Trophoblast cell (in vitro differentiated cells and primary cell): ENCODE measurements at regions not wholly inside any gene's neighbourhood (a gene's known extent, or its start where the extent isn't known, plus 50 kb on each side); places are given as distances from the start of the nearest gene placed in this dataset.

Experiments used
- DNase-seq, 2 donors: peaks; one replicate each; pipeline ENCODE4 v3.0.0-alpha.2; 2016
- H2AFZ ChIP-seq: 2 replicates; pipeline ENCODE4 v1.6.1; 2013; ENCODE audit warnings: low read length, moderate library complexity, mild to moderate bottlenecking; ENCODE audit not compliant: insufficient read depth, poor library complexity
- H2AK5ac ChIP-seq: 2 replicates; pipeline ENCODE4 v1.6.1; 2013; ENCODE audit warnings: mild to moderate bottlenecking, low read length
- H2BK120ac ChIP-seq: 2 replicates; pipeline ENCODE4 v1.6.1; 2013; ENCODE audit warnings: low read length, mild to moderate bottlenecking, moderate library complexity; ENCODE audit not compliant: insufficient read depth, poor library complexity
- H2BK12ac ChIP-seq: 2 replicates; pipeline ENCODE4 v1.6.1; 2013; ENCODE audit warnings: mild to moderate bottlenecking, low read length, moderate library complexity
- H2BK5ac ChIP-seq: 2 replicates; pipeline ENCODE4 v1.6.1; 2013; ENCODE audit warnings: low read length, low read depth, moderate library complexity, mild to moderate bottlenecking; ENCODE audit not compliant: poor library complexity
- H3K14ac ChIP-seq: 2 replicates; pipeline ENCODE4 v1.6.1; 2013; ENCODE audit warnings: mild to moderate bottlenecking, low read length
- H3K18ac ChIP-seq: 2 replicates; pipeline ENCODE4 v1.6.1; 2013; ENCODE audit warnings: mild to moderate bottlenecking, low read length
- H3K23ac ChIP-seq: 2 replicates; pipeline ENCODE4 v1.6.1; 2013; ENCODE audit warnings: low read length
- H3K27ac ChIP-seq: 2 replicates; pipeline ENCODE4 v1.5.1; 2013; ENCODE audit warnings: low read depth, mild to moderate bottlenecking, inconsistent platforms, low read length, moderate library complexity
- H3K27me3 ChIP-seq: 2 replicates; pipeline ENCODE4 v1.6.1; 2013; ENCODE audit warnings: inconsistent platforms, mild to moderate bottlenecking, low read length, moderate library complexity; ENCODE audit not compliant: insufficient read depth
- H3K36me3 ChIP-seq, 2 experiments: 1 replicate in 1 of 2; 2 replicates in 1 of 2; pipeline ENCODE4 v1.6.1; 2013; ENCODE audit warnings: low read length in 2 of 2, mild to moderate bottlenecking in 2 of 2, moderate library complexity in 1 of 2; ENCODE audit not compliant: insufficient read depth in 2 of 2, control insufficient read depth in 1 of 2
- H3K4ac ChIP-seq: 2 replicates; pipeline ENCODE4 v1.6.1; 2013; ENCODE audit warnings: low read depth, mild to moderate bottlenecking, low read length, moderate library complexity
- H3K4me1 ChIP-seq, 2 experiments: 1 replicate in 1 of 2; 2 replicates in 1 of 2; pipeline ENCODE4 v1.6.1; 2013; ENCODE audit warnings: low read length in 2 of 2, mild to moderate bottlenecking in 2 of 2, moderate library complexity in 1 of 2; ENCODE audit not compliant: insufficient read depth in 2 of 2, control insufficient read depth in 1 of 2
- H3K4me2 ChIP-seq: 2 replicates; pipeline ENCODE4 v1.6.1; 2013; ENCODE audit warnings: inconsistent platforms, mild to moderate bottlenecking, low read length, moderate library complexity
- H3K4me3 ChIP-seq: 2 replicates; pipeline ENCODE4 v1.5.1; 2013; ENCODE audit warnings: mild to moderate bottlenecking, low read depth, low read length, inconsistent platforms
- H3K79me1 ChIP-seq: one replicate; pipeline ENCODE4 v1.6.1; 2013; ENCODE audit warnings: low read length
- H3K79me2 ChIP-seq: 2 replicates; pipeline ENCODE4 v1.6.1; 2013; ENCODE audit warnings: low read length, mild to moderate bottlenecking; ENCODE audit not compliant: control insufficient read depth, insufficient read depth, poor library complexity
- H3K9ac ChIP-seq: 2 replicates; pipeline ENCODE4 v1.6.1; 2013; ENCODE audit warnings: mild to moderate bottlenecking, low read length
- H3K9me3 ChIP-seq: 2 replicates; pipeline ENCODE4 v1.6.1; 2013; ENCODE audit warnings: low read depth, mild to moderate bottlenecking, control low read depth, inconsistent platforms, low read length; ENCODE audit not compliant: insufficient read depth
- H4K12ac ChIP-seq: 2 replicates; pipeline ENCODE4 v1.6.1; 2013; ENCODE audit warnings: low read depth, mild to moderate bottlenecking, low read length, moderate library complexity
- H4K8ac ChIP-seq: 2 replicates; pipeline ENCODE4 v1.6.1; 2013; ENCODE audit warnings: low read depth, mild to moderate bottlenecking, low read length, moderate library complexity
- H4K91ac ChIP-seq: one replicate; pipeline ENCODE4 v1.6.1; 2013; ENCODE audit warnings: low read depth, mild to moderate bottlenecking, low read length, moderate library complexity
- WGBS: extraction: QIAGEN DNeasy Blood & Tissue Kit; methylation state at CpG from one replicate; pipeline ENCODE4 v1.1.7; 2013; ENCODE audit warnings: missing lambda C conversion rate; ENCODE audit not compliant: insufficient read length, insufficient coverage; ENCODE audit errors: extremely low coverage; 5-methylcytosine and 5-hydroxymethylcytosine counted together

DNA sequence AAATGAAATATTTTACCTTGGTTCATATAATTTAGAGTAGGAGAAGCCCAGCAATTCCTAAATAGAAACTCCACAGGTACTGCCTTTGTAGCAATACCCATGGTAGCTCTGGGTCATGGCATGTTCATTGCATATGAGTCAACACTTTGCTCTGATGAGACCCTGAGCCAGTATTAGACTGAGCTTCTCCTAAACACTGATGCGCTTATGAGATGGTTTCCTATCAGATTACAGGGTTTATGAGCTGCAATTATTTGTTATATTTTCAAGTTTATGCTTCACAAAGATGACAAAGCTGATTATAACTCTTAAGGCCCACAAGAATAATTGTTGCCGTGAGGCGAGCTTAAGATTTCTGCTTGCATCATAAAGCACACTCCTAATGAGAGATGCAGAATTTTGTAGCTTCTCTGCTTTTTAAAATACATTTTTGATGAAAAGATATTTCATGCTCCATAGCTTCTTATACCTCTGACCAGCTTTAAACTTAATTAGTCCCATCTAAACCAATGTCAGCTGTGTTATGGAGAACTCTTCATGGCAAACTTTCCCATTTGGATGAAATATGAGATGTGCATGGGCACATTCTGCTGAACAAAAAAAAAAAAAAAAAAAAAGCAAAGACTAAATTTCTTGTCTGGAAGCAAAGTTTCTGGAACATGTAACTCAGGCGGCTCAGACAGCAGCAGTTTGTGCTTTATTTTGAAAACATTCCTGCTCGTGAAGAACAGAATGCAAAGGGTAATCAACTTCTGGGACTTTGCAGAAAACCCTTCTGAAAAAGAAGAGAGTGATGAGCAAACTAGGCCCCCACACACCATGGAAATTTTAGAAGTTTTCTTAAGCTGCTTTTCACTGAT is 162.6 kb downstream of the KCNE4 start:
- no peak overlapping the region for H3K4ac ChIP-seq
- no peak overlapping the region for H3K9ac ChIP-seq
- H2BK5ac ChIP-seq: no peak overlapping the region
- no peak overlapping the region for H4K12ac ChIP-seq
- no peak overlapping the region for H2AK5ac ChIP-seq
- H4K8ac ChIP-seq: no peak overlapping the region
- H3K79me1 ChIP-seq: peaks cover 4% of the 10 kb centered on the region
- H3K27ac ChIP-seq: peak overlapping the region; percentile 54
- H3K4me3 ChIP-seq: no peak overlapping the region
- H3K27me3 ChIP-seq: no peaks in the 10 kb centered on the region
- H3K79me2 ChIP-seq: no peaks in the 10 kb centered on the region
- H3K23ac ChIP-seq: no peak overlapping the region
- no peak overlapping the region for H2BK120ac ChIP-seq
- H3K9me3 ChIP-seq: no peaks in the 10 kb centered on the region
- no peak overlapping the region for H2AFZ ChIP-seq
- WGBS: no CpG with 5 or more reads among the region's 5 CpGs
- H2BK12ac ChIP-seq: no peak overlapping the region
- no peaks in the 10 kb centered on the region for H3K36me3 ChIP-seq
- DNase-seq: no peak
- H3K4me1 ChIP-seq: peaks cover 0 to 2% of the 10 kb centered on the region in 2 experiments
- no peak overlapping the region for H3K14ac ChIP-seq
- no peak overlapping the region for H3K4me2 ChIP-seq
- H3K18ac ChIP-seq: no peak overlapping the region
- peak overlapping the region; percentile 26 for H4K91ac ChIP-seq

DNA sequence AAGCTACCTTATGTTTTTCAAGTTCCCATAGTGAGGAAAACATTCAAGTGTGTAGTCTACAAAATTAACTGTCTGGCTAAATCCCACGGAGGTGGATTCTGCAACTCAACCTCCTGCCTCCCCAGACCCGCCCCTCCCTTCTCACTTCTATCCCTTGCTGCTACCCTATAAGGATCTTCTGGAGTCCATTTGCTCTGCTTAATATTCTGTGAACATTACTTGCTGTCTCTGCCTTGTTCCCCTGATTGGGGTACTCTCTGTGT is 163.2 kb downstream of the KCNE4 start:
- no peak for DNase-seq
- no peak overlapping the region for H2BK12ac ChIP-seq
- H3K27me3 ChIP-seq: no peaks in the 10 kb centered on the region

DNA sequence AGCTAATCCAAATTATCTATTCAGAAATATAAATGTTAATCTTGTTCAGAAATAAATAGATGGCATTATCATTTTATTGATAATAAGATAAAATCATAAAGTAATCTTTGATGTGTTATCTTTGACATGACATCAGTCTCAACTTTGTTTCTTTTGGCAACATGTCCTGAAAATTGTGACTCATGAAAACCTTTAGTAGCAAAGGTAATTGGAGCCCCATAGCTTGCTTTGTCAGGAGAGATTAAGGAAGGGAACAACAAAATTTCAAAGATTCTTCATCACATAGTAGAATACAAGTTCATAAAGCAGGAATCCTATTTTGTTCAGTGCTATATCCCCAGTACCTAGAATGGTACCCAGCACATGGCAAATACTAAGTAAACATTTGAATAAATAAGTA is 165.4 kb downstream of the KCNE4 start:
- Histone ChIP-seq H3K27me3 (no peaks in the 10 kb centered on the region), H2AFZ (no peak overlapping the region), H3K14ac (no peak overlapping the region), H4K12ac (no peak overlapping the region), H2BK12ac (no peak overlapping the region), H2BK5ac (no peak overlapping the region), H4K91ac (no peak overlapping the region), H3K18ac (no peak overlapping the region), H2AK5ac (no peak overlapping the region), H3K79me2 (no peaks in the 10 kb centered on the region), H3K23ac (no peak overlapping the region), H3K4me3 (no peak overlapping the region), H3K79me1 (peaks cover 4% of the 10 kb centered on the region), H3K9ac (no peak overlapping the region), H3K27ac (no peak overlapping the region), H3K4me2 (no peak overlapping the region), H3K4ac (no peak overlapping the region), H2BK120ac (no peak overlapping the region), H3K36me3 (no peaks in the 10 kb centered on the region), H3K9me3 (no peaks in the 10 kb centered on the region), H4K8ac (no peak overlapping the region), H3K4me1 (peaks cover 0 to 2% of the 10 kb centered on the region in 2 experiments)
- no peak for DNase-seq

More for the DNA sequence above, 163.2 kb downstream of the KCNE4 start:
- H3K23ac ChIP-seq: no peak overlapping the region
- H2BK120ac ChIP-seq: no peak overlapping the region
- H2BK5ac ChIP-seq: peak overlapping the region; percentile 51
- H3K4me3 ChIP-seq: no peak overlapping the region
- no peaks in the 10 kb centered on the region for H3K9me3 ChIP-seq
- H3K14ac ChIP-seq: peak overlapping the region; percentile 66
- H3K27ac ChIP-seq: peak overlapping the region; percentile 54
- H3K4me2 ChIP-seq: no peak overlapping the region
- peak overlapping the region; percentile 34 for H4K91ac ChIP-seq
- peaks cover 4% of the 10 kb centered on the region for H3K79me1 ChIP-seq
- peak overlapping the region; percentile 62 for H4K8ac ChIP-seq
- H3K9ac ChIP-seq: no peak overlapping the region
- H2AFZ ChIP-seq: no peak overlapping the region
- H3K18ac ChIP-seq: no peak overlapping the region
- no peak overlapping the region for H2AK5ac ChIP-seq
- no peak overlapping the region for H4K12ac ChIP-seq
- no CpG with 5 or more reads among the region's 2 CpGs for WGBS
- no peaks in the 10 kb centered on the region for H3K36me3 ChIP-seq
- H3K4me1 ChIP-seq: peaks cover 0 to 2% of the 10 kb centered on the region in 2 experiments
- H3K4ac ChIP-seq: no peak overlapping the region
- H3K79me2 ChIP-seq: no peaks in the 10 kb centered on the region

DNA sequence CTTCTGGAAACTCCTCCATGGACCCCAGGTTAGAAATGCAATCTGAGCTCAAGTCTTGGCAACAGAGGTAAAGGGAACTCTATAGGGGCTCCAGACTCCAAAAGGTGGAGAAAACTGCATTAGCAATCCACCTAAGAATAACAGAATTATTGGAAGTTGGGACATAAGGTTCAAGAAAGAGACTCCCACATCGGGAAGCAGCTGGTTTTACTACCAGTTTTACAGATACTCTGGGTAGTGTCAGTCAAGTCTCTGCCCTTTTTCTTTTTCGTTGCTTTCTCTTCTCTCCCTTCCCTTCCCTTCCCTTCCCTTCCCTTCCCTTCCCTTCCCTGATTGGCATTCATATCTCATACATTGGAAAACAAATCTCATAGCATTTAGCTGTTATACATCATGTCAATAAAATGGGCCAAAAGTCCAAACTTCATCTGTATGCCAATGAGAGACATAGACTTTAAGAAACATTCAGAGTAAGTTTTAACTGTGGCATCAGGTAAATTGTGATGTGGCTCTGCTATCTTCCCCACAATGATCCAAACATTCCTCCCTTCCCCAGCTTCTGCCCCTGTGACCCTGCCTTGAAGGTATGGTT is 166.7 kb downstream of the KCNE4 start:
- no peak overlapping the region for H2BK12ac ChIP-seq
- H3K27ac ChIP-seq: no peak overlapping the region
- no peak overlapping the region for H3K4me2 ChIP-seq
- no peak overlapping the region for H3K4ac ChIP-seq
- DNase-seq: no peak
- H3K23ac ChIP-seq: no peak overlapping the region
- peaks cover 0 to 2% of the 10 kb centered on the region in 2 experiments for H3K4me1 ChIP-seq
- no peak overlapping the region for H2AFZ ChIP-seq
- H3K14ac ChIP-seq: no peak overlapping the region
- H2BK5ac ChIP-seq: no peak overlapping the region
- no peak overlapping the region for H4K91ac ChIP-seq
- H3K79me2 ChIP-seq: no peaks in the 10 kb centered on the region
- no peak overlapping the region for H3K4me3 ChIP-seq
- no peak overlapping the region for H4K12ac ChIP-seq
- H3K36me3 ChIP-seq: no peaks in the 10 kb centered on the region
- H3K79me1 ChIP-seq: peaks cover 4% of the 10 kb centered on the region
- no peak overlapping the region for H4K8ac ChIP-seq
- no peaks in the 10 kb centered on the region for H3K27me3 ChIP-seq
- H3K18ac ChIP-seq: no peak overlapping the region
- H3K9me3 ChIP-seq: no peaks in the 10 kb centered on the region
- no peak overlapping the region for H2BK120ac ChIP-seq
- H2AK5ac ChIP-seq: no peak overlapping the region
- WGBS: no CpG with 5 or more reads among the region's 2 CpGs
- no peak overlapping the region for H3K9ac ChIP-seq
